NOMO-1 treated with DMSO at 0.1 percent for 48 hours (cell line): ENCODE measurements at regions not wholly inside any gene's neighbourhood (a gene's known extent, or its start where the extent isn't known, plus 50 kb on each side); places are given as distances from the start of the nearest gene placed in this dataset.
"Not testable (repeated sequence)": the region's sequence is repeated elsewhere in the genome, so short reads cannot be mapped to it uniquely, and the experiment has no call there.

ENCODE experiments used
- DNase-seq: peaks from one replicate; lab custom pipeline; 2025; ENCODE audit not compliant: unreplicated experiment; lab: John Stamatoyannopoulos, UW

DNA sequence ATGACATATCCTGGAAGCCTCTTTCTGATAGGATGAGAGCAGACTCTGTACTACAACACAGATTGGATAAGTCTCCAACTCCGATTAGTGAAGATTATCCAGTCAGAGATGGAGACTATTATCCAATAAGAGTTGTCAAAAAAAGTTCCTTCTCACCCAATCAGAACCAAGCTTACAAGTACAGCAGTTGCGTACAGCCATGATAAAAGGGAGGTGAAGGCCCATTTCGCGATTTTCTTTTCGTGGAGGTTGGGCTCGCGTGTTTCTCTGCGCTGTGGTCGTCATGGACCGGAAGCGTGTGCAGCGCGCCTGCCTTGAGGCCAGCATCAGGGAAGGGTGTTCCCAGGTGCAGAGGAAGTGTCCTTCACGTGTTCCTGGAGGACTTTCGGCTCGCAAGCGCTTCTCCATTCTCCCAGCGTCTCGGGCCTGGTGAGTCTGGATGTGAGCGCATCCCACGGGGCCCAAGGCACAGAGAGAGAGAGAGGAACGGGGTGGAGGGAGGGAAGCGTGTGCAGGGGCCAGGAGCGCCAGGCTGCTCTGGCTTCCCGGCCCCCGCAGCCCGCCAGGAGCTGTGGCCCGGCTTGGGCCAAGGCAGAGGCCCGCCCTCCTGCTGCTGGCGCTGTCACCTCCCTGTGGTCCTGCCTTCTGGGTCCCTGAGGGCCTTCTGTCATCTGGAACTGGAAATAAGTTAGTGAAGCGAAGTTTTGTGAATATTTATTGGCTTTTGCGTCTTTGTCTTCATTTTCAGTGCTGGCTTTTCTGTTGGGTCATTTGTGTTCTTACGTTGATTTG lies 53.9 kb downstream of the CDRT15L2 start:
- DNase-seq, result not testable (repeated sequence)

DNA sequence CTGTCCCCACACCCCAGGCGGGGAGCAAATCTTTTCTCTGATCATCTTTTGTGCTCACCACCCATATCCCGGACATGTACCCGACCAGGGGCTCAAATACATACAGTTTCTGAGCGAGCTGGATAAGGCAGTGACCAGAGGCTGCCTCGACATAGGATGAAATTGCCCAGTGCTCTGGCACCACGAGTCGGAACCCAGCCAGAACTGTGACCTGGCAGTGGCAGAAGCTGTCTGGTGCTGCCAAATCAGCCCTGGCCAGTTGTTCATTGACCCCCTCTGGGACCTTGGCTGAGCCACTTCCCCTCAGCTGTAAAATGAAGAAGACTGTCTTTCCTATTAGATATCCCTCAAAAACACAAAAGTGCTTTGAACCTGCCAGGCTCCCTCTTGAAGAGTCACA lies 60.6 kb downstream of the CDRT15L2 start:
- not testable (repeated sequence) for DNase-seq

DNA sequence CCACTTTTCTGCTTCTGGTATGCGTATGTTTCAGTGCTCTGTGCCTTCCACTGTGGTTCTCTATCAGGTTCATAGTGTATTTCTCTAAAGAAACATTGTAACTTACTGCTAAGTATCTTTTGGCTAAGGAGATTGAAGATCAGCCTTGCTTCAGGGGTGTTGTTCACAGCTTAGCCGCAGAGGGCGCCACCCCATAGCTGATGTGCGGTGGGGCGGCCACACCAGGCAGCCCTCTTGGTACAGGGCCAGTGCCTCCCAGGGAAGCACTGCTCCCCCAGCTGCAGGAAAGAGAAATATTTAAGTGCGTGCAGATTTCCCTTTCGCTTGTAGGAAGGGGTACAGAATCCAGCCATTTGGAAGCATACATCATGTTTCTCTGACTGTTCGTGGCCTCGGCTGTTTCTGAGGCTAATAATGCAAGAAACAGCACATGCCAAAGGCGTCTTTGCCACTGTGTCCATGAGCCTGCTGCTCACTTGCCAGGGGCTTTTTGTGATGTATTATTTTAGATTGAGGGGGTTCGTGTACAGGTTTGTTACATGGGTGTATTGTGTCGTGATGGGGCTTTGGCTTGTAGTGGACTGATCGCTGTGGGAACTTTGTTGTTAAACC lies 67.2 kb downstream of the CDRT15L2 start:
- DNase-seq, result peak; percentile 25

DNA sequence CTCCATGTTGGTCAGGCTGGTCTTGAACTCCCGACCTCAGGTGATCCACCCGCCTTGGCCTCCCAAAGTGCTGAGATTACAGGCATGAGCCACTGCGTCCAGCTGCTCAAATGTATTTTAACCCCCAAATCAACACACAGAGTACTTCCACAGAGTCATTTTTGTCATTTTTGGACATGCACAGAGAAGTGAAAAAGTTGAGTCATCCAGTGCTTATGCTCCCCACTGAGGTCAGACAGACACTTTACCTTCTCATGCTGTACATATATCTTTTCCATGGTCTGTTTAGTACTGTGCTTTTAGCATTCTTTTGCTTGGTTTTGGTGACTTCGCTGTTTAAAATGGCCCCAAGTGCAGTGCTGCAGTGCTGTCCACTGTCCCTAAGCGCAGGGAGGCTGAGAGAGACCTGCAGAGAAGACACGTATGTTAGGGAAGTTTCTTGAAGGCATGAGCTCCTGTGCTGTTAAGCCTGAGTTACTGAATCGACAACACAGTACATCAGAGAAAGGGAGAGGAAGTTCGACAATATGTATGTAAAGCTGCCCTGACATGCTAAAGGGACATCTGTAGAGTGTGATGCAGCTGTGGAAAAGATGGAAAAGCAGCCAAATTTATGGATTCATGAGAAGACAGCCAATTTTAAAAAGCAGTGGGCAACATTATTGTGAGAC lies 69.7 kb downstream of the CDRT15L2 start:
- DNase-seq, result peak; percentile 86

GRCh38 chr17:20651022-20651421 lies 71.5 kb downstream of the CDRT15L2 start:
- DNase-seq, result peak; percentile 60

- not testable (repeated sequence) for DNase-seq
These were observed 72.2 kb downstream of the CDRT15L2 start for GRCh38 chr17:20651736-20652135.

DNA sequence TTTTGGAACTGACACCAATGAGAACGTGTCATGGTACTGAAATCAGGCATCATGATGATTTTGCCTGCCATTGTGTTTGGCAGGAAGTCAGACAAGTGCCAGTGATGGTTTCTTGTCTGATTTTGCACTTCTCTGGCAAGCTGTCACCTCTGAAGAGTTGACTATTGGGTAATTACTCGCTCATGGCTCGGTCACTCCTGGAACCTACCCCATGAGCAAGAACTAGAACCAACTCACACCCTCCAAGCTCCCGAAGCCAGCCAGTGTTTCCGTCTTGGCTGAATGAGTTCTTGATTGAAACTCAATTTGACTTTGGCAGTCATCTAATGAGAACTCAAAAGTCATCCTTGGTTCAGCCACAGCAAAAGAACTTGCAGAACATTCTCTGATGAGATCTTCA lies 73.9 kb downstream of the CDRT15L2 start:
- not testable (repeated sequence) for DNase-seq

DNA sequence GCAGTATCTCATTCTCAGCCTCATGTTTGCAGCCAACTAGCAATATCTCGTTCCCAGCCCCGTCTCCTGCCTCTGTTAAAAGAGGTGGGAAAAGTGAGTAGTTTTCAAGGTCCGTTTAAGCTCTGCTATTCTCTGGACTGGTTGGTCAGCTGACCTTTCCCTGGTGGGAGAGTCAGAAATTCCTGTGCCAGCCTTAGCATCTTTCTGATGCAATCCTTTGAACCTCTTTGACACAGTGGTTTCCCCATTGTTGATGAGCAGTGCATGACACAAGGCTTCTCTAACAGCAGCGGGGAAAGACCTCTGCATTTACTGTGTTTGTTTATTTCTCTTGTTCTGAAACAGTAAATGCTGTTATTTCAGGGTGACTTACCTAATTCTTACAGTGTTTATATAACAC lies 74.6 kb downstream of the CDRT15L2 start:
- DNase-seq, result not testable (repeated sequence)

DNA sequence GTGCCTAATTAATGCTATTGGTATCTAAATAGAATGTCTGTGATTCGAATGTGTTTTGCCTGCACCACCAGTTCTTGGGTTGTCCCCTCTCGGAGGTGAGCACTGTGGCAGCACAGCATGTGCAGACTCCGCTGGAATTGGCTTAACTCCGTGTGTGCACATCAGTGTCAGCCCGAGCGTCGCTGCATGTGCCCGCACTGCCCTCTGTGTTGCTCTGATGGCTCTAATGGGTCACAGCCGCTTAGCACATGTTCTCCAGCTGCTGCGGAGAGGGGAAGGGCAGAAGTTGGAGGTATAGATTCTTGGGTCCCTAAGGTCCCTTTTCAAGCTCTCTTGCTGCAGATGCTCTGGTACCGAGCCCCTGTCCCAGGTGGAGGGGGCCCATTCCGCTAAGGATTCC lies 75.1 kb downstream of the CDRT15L2 start:
- not testable (repeated sequence) for DNase-seq

DNA sequence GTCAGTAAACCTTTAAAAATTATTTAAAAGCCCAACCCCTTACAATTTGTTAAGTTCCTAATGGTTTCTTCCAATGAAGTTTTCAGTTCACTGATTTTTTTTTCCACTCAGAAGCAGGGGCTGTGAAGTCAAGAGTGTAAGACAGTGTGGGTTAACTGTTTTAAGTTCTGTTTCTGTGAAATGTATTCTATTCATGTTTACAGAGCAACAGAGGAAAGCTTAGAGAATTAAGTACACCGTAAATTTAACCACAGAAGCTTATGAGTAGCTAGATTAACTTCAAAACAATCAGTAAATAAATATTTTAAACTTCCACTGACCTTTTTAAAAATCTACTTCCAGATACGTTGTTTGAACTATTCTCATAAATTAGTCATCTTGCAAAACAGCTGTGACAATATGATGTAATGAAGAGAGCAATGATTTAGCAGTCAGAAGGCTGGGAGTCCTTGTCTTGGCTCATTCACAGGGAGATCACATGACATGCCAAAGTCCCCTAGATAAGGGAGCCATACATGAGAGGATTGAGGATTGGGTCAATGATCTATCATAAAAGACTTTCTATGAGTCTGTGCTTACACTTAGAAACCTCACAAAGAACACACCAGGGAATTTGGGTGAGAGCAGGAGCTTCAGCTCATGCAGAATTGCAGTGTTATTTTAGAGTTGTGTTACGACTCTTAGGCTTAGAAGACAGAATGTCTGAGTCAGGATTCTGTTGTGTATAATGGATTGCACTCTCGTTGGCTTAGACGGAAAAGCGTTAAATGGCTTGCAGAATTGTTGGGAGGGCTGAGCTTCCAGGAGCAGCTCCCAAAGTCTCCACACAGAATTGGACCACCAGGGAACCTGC lies 85.8 kb downstream of the CDRT15L2 start:
- DNase-seq, result not testable (repeated sequence)

GRCh38 chr17:20666689-20667088 lies 87.2 kb downstream of the CDRT15L2 start:
- DNase-seq, result not testable (repeated sequence)

GRCh38 chr17:20667712-20668111 lies 88.2 kb downstream of the CDRT15L2 start:
- DNase-seq, result not testable (repeated sequence)

- DNase-seq, result not testable (repeated sequence)
These were observed 88.8 kb downstream of the CDRT15L2 start for GRCh38 chr17:20668316-20668715.

- not testable (repeated sequence) for DNase-seq
These were observed 89.3 kb downstream of the CDRT15L2 start for GRCh38 chr17:20668868-20669267.

DNA sequence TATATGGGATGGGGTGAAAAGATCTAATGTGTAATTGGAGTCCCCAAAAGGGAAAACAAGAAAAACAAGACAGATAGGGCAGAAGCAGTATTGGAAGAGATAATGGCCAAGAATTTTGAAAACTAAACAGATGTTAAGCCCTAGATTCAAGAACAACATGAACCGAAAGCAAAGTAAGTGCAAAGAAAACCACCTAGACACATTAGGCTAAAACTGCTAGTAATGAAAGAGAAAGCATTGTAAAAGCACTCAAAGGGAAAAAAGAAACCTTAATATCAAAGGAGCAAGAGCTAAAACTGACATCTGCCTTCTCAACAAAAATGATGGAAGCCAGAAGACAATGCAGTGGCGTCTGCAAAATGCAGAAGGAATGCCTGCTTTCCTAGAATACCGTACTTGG lies 91.0 kb downstream of the CDRT15L2 start:
- DNase-seq, result not testable (repeated sequence)

DNA sequence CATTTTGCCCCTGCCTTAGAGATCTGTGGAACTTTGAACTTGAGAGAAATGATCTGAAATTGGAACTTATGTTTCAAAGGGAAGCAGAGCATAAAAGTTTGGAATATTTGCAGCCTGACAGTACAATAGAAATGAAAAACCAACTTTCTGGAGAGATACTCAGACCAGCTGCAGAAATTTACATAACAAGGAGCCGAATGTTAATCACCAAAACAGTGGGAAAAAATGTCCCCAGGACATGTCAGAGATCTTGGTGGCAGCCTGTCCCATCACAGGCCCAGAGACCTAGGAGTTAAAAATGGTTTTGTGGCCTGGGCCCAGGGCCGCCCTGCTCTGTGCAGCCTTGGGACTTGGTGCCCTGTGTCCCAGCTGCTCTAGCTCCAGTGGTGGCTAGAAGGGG lies 94.8 kb downstream of the CDRT15L2 start:
- not testable (repeated sequence) for DNase-seq

- not testable (repeated sequence) for DNase-seq
These were observed 96.2 kb downstream of the CDRT15L2 start for GRCh38 chr17:20675707-20676106.

- DNase-seq, result not testable (repeated sequence)
These were observed 97.1 kb downstream of the CDRT15L2 start for GRCh38 chr17:20676656-20677055.

- not testable (repeated sequence) for DNase-seq
These were observed 97.9 kb downstream of the CDRT15L2 start for GRCh38 chr17:20677469-20677868.

- not testable (repeated sequence) for DNase-seq
These were observed 98.9 kb downstream of the CDRT15L2 start for GRCh38 chr17:20678424-20678823.
